ENCODE measurements at regions not wholly inside any gene's neighbourhood (a gene's known extent, or its start where the extent isn't known, plus 50 kb on each side); places are given as distances from the start of the nearest gene placed in this dataset.

GRCh38 chr2:66382091-66382490, 52.8 kb upstream of the MEIS1 start:
- no peak for DNase-seq

- no peak for DNase-seq
These were observed 55.5 kb upstream of the MEIS1 start for GRCh38 chr2:66379473-66379872.

- DNase-seq = no peak
These were observed 57.1 kb upstream of the MEIS1 start for GRCh38 chr2:66377832-66378231.

- DNase-seq = no peak
These were observed 64.1 kb upstream of the MEIS1 start for GRCh38 chr2:66370824-66371223.

GRCh38 chr2:66366619-66367018, 68.3 kb upstream of the MEIS1 start:
- no peak for DNase-seq

GRCh38 chr2:66364495-66365333, 70.2 kb upstream of the MEIS1 start:
- no peak for DNase-seq

GRCh38 chr2:66362701-66363100, 72.2 kb upstream of the MEIS1 start:
- no peak for DNase-seq

GRCh38 chr2:66346231-66346664, 88.7 kb upstream of the MEIS1 start:
- peak; percentile 30 for DNase-seq

- no peak for DNase-seq
These were observed 90.8 kb upstream of the MEIS1 start for GRCh38 chr2:66344087-66344663.

- no peak for DNase-seq
These were observed 91.7 kb upstream of the MEIS1 start for GRCh38 chr2:66343259-66343658.

- DNase-seq = no peak
These were observed 94.4 kb upstream of the MEIS1 start for GRCh38 chr2:66340521-66340920.

GRCh38 chr2:66334237-66335029, 100.5 kb upstream of the MEIS1 start:
- peak; percentile 7 for DNase-seq

GRCh38 chr2:66331176-66331575, 103.7 kb upstream of the MEIS1 start:
- no peak for DNase-seq

- DNase-seq = no peak
These were observed 105.8 kb upstream of the MEIS1 start for GRCh38 chr2:66329081-66329605.

GRCh38 chr2:66327066-66327740, 107.7 kb upstream of the MEIS1 start:
- no peak for DNase-seq

- DNase-seq = no peak
These were observed 109.9 kb upstream of the MEIS1 start for GRCh38 chr2:66324909-66325528.

GRCh38 chr2:66324356-66324755, 110.6 kb upstream of the MEIS1 start:
- no peak for DNase-seq

GRCh38 chr2:66323406-66323805, 111.5 kb upstream of the MEIS1 start:
- no peak for DNase-seq

- no peak for DNase-seq
These were observed 112.2 kb upstream of the MEIS1 start for GRCh38 chr2:66322506-66323260.

GRCh38 chr2:66318009-66318561, 116.8 kb upstream of the MEIS1 start:
- no peak for DNase-seq

GRCh38 chr2:66317268-66317890, 117.5 kb upstream of the MEIS1 start:
- DNase-seq = no peak

Measured in hematopoietic multipotent progenitor cell treated with erythropoietin and hydrocortisone succinate and interleukin-3 and kit ligand, for 4 days (in vitro differentiated cells).